H54 (cell line): ENCODE measurements at regions not wholly inside any gene's neighbourhood (a gene's known extent, or its start where the extent isn't known, plus 50 kb on each side); places are given as distances from the start of the nearest gene placed in this dataset.

Experiments used
- DNase-seq: peaks from one replicate; pipeline ENCODE4 v3.0.0; 2011; ENCODE audit warnings: low spot score, mixed read lengths; ENCODE audit not compliant: insufficient read length
- FAIRE-seq: peaks from 3 replicates; lab custom pipeline; 2011; peaks lifted over from hg19 to GRCh38; lab: Jason Lieb, UNC
- POLR2A ChIP-seq: IDR thresholded peaks from 2 replicates; pipeline ENCODE4 v1.6.1; 2011; ENCODE audit warnings: low read depth, mild to moderate bottlenecking, low read length

DNA sequence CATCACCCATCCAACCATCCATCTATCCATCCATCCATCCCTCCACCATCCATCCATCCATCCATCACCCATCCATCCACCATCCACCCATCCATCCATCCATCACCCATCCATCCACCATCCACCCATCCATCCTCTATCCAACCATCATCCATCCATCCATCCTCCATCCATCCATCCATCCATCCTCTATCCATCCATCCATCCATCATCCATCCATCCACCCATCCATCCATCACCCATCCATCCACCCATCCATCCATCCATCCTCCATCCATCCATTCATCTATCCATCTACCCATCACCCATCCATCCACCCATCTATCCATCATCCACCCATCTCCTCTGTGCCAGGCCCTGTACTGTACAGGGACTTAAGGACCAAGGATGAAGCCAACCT, 62.2 kb upstream of the WNT11 start:
- DNase-seq (no peak), FAIRE-seq (no peak)
- TF ChIP-seq POLR2A, result no peak

DNA sequence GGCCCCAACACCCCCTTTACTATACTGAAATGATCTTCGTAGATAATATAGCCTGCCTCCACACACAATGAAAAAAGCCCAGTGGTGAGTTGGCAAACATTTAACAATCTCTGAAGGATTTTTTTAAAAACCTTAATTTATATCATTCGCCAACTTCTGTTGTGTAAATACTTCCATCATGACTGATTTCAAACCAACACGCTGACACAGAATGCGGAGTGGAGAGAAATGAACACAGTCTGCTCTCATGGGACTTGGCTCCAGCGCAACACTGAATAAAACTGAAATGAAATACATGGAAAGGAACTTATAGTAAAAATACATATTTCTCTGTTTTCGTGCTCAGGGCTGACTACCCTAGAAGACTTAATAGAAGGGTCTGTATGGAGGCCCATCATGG, 61.3 kb upstream of the WNT11 start:
- no peak for TF ChIP-seq POLR2A
- DNase-seq (no peak), FAIRE-seq (no peak)

GRCh38 chr11:76266286-76267100, 60.2 kb upstream of the WNT11 start:
- no peak for TF ChIP-seq POLR2A
- FAIRE-seq (no peak), DNase-seq (peak; percentile 87)

GRCh38 chr11:76265771-76266241, 59.5 kb upstream of the WNT11 start:
- FAIRE-seq (no peak), DNase-seq (no peak)
- no peak for TF ChIP-seq POLR2A

DNA sequence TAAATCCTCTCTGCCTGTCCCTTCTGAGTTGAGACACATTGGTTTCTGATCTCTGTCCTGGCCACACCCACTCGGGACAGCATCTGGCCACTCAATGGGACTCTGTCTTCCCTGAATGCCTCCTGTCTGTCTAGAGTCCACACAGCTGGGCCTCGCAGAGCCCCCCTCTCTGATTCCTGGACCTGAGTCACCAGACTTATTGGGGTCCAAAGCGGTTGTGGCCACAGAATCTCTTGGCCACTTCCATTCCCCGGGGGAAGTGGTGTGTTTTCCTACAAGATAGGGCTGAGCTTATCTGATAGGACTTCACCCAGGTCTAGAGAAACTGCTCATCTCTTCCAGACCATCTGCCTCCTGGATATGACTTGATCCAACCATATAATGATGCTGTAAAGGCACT, 57.4 kb upstream of the WNT11 start:
- TF ChIP-seq POLR2A, result no peak
- FAIRE-seq (no peak), DNase-seq (no peak)

- FAIRE-seq, result no peak
- no peak for TF ChIP-seq POLR2A
- no peak for DNase-seq
Observed at GRCh38 chr11:76263166-76263565, 56.9 kb upstream of the WNT11 start.

- no peak for FAIRE-seq
- no peak for TF ChIP-seq POLR2A
- no peak for DNase-seq
Observed at GRCh38 chr11:76260296-76260925, 54.1 kb upstream of the WNT11 start.

GRCh38 chr11:76259299-76259908, 53.1 kb upstream of the WNT11 start:
- DNase-seq (no peak), FAIRE-seq (no peak)
- TF ChIP-seq POLR2A, result no peak

- no peak for TF ChIP-seq POLR2A
- no peak for FAIRE-seq
- no peak for DNase-seq
Observed at GRCh38 chr11:76257074-76257719, 50.9 kb upstream of the WNT11 start.

DNA sequence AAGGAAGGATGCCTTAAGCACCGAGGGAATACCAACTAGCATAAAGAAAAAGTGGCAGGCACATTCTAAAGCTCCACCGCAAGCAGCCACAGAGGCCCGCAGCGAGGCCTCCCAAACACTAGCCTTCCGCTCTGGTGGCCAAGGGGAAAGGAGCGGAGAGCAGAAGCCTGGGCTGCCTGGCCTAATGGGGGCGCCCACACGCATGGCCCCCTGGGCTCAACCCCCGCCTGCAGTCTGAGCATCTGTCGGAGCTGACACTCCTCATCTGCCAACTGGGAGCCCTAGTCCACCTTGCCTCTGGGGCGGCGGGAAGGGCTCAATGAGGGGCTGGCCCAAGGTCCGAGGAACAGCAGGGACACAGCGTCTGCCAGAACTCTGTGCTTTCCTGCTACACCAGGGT, 50.1 kb upstream of the WNT11 start:
- no peak for TF ChIP-seq POLR2A
- FAIRE-seq (no peak), DNase-seq (no peak)
